ENCODE measurements at regions not wholly inside any gene's neighbourhood (a gene's known extent, or its start where the extent isn't known, plus 50 kb on each side); places are given as distances from the start of the nearest gene placed in this dataset.

- POLR2A ChIA-PET (ENCODE audit: partially characterized antibody) = no interaction called here
- Histone ChIP-seq H4K8ac (ENCODE audit: extremely low read depth, insufficient read depth, low read length) (no peak overlapping the region), H3K9me3 (ENCODE audit: insufficient read depth in 2 of 2, low read depth in 1 of 2, low read length in 1 of 2) (no peaks in the 10 kb centered on the region), H3K4me1 (replicated peaks in 1 of 4; ENCODE audit: control insufficient read depth in 3 of 4, insufficient read depth in 4 of 4, low read length in 3 of 4) (no peaks in the 10 kb centered on the region), H3K18ac (ENCODE audit: extremely low read depth, low read length) (no peak overlapping the region), H2BK5ac (ENCODE audit: low read depth, low read length) (no peak overlapping the region), H2BK15ac (ENCODE audit: low read length) (no peak overlapping the region), H3K27me3 (replicated peaks in 1 of 4; ENCODE audit: control insufficient read depth in 3 of 4, extremely low read depth in 1 of 4, insufficient read depth in 3 of 4, low read length in 3 of 4) (no peaks in the 10 kb centered on the region), H2BK12ac (ENCODE audit: low read depth, low read length) (no peak overlapping the region), H3K79me1 (ENCODE audit: low read depth, low read length) (no peaks in the 10 kb centered on the region), H4K20me1 (replicated peaks in 1 of 2; ENCODE audit: control insufficient read depth in 1 of 2, insufficient read depth in 2 of 2, low read length in 2 of 2) (no peaks in the 10 kb centered on the region), H2BK20ac (ENCODE audit: low read length) (no peak overlapping the region), H2AK5ac (ENCODE audit: low read depth, low read length) (no peak overlapping the region), H4K91ac (replicated peaks; ENCODE audit: insufficient read length, low read length) (no peak overlapping the region), H3K14ac (ENCODE audit: insufficient read length) (no peak overlapping the region), H3K4me3 (ENCODE audit: extremely low read depth in 1 of 4, insufficient read depth in 2 of 4, low read depth in 3 of 4, low read length in 4 of 4) (no peak overlapping the region), H3K27ac (ENCODE audit: low read depth, low read length) (no peak overlapping the region), H3K9ac (replicated peaks in 1 of 4; ENCODE audit: extremely low read depth in 1 of 4, low read depth in 3 of 4, low read length in 3 of 4) (no peak overlapping the region), H3K79me2 (ENCODE audit: control insufficient read depth in 1 of 2, insufficient read depth in 2 of 2, low read length in 2 of 2) (no peaks in the 10 kb centered on the region), H4K5ac (ENCODE audit: insufficient read length, low read depth, low read length) (no peak overlapping the region), H3K36me3 (ENCODE audit: control insufficient read depth in 2 of 4, insufficient read depth in 4 of 4, low read length in 3 of 4) (no peaks in the 10 kb centered on the region), H3K23ac (ENCODE audit: insufficient read length) (no peak overlapping the region), H2AFZ (ENCODE audit: low read length) (no peak overlapping the region), H3K4me2 (ENCODE audit: insufficient read depth in 1 of 2, low read depth in 2 of 2, low read length in 2 of 2) (no peak overlapping the region), H3K56ac (replicated peaks; ENCODE audit: insufficient read length, low read depth, low read length) (no peak overlapping the region), H3K4ac (replicated peaks; ENCODE audit: insufficient read length, low read depth, low read length) (no peak overlapping the region), H3K23me2 (ENCODE audit: low read depth, low read length) (0 out of 2 replicates have a peak, but pooled peaks cover 2% of the 10 kb centered on the region), H2BK120ac (replicated peaks; ENCODE audit: low read depth, low read length) (no peak overlapping the region)
- DNase-seq (ENCODE audit: low read depth in 1 of 2, low spot score in 2 of 2) (no peak), FAIRE-seq (no peak)
- CTCF ChIA-PET (ENCODE audit: partially characterized antibody) = interaction anchor here (1.0 to 1.7 kb wide), 2 partner anchors 16 to 243 kb away, joined by 3 read pairs; no protein-coding TSS in a partner anchor
- no peak for TF ChIP-seq JUN (IDR thresholded peaks at IDR 0.05; ENCODE audit: low read depth, low read length)
- TF ChIP-seq RXRA (IDR thresholded peaks at IDR 0.05; ENCODE audit: insufficient read depth, low read depth, low read length) = no peak
- no peak for TF ChIP-seq RNF2 (IDR thresholded peaks at IDR 0.05; ENCODE audit: borderline replicate concordance, low read depth, low read length, missing control alignments, poor library complexity, severe bottlenecking)
- TF ChIP-seq SUZ12 (IDR thresholded peaks at IDR 0.05; ENCODE audit: low read length) = no peak
- no peak for TF ChIP-seq KDM5A (IDR thresholded peaks at IDR 0.05; ENCODE audit: low read length)
- no peak for TF ChIP-seq JUND (IDR thresholded peaks at IDR 0.05; ENCODE audit: low read length)
- TF ChIP-seq CBX8 (IDR thresholded peaks at IDR 0.05; ENCODE audit: borderline replicate concordance, low read depth, low read length) = no peak
- no peak for TF ChIP-seq EGR1 (IDR thresholded peaks at IDR 0.05; ENCODE audit: borderline replicate concordance, low read depth, low read length)
- TF ChIP-seq POLR2A (IDR thresholded peaks at IDR 0.05; ENCODE audit: control extremely low read depth in 1 of 2, low read depth in 2 of 2, low read length in 2 of 2) = no peak
These were observed 61.7 kb upstream of the NCK2 start for GRCh38 chr2:105683011-105683492.
